ENCODE measurements at regions not wholly inside any gene's neighbourhood (a gene's known extent, or its start where the extent isn't known, plus 50 kb on each side); places are given as distances from the start of the nearest gene placed in this dataset.

GRCh38 chr3:44104043-44104442, 137.6 kb upstream of the TOPAZ1 start:
- DNase-seq: no peak

- DNase-seq: peak; percentile 6
These were observed 136.9 kb upstream of the TOPAZ1 start for GRCh38 chr3:44104668-44105321.

GRCh38 chr3:44105571-44105970, 136.1 kb upstream of the TOPAZ1 start:
- DNase-seq: no peak

- DNase-seq: no peak
These were observed 134.9 kb upstream of the TOPAZ1 start for GRCh38 chr3:44106756-44107155.

- DNase-seq: no peak
These were observed 133.2 kb upstream of the TOPAZ1 start for GRCh38 chr3:44108481-44108880.

GRCh38 chr3:44109771-44110361, 131.8 kb upstream of the TOPAZ1 start:
- DNase-seq: peak; percentile 5

GRCh38 chr3:44110648-44111047, 131.0 kb upstream of the TOPAZ1 start:
- no peak for DNase-seq

- DNase-seq: no peak
These were observed 130.2 kb upstream of the TOPAZ1 start for GRCh38 chr3:44111482-44111881.

GRCh38 chr3:44114142-44114541, 127.5 kb upstream of the TOPAZ1 start:
- peak; percentile 46 for DNase-seq

- DNase-seq: no peak
These were observed 124.4 kb upstream of the TOPAZ1 start for GRCh38 chr3:44117239-44117638.

GRCh38 chr3:44117736-44118135, 124.0 kb upstream of the TOPAZ1 start:
- DNase-seq: no peak

- no peak for DNase-seq
These were observed 120.7 kb upstream of the TOPAZ1 start for GRCh38 chr3:44120721-44121582.

GRCh38 chr3:44125246-44125645, 116.4 kb upstream of the TOPAZ1 start:
- DNase-seq: no peak

GRCh38 chr3:44125882-44126281, 115.8 kb upstream of the TOPAZ1 start:
- DNase-seq: no peak

- no peak for DNase-seq
These were observed 113.5 kb upstream of the TOPAZ1 start for GRCh38 chr3:44128057-44128775.

- no peak for DNase-seq
These were observed 111.4 kb upstream of the TOPAZ1 start for GRCh38 chr3:44130249-44130648.

- DNase-seq: no peak
These were observed 109.6 kb upstream of the TOPAZ1 start for GRCh38 chr3:44132061-44132460.

- no peak for DNase-seq
These were observed 109.1 kb upstream of the TOPAZ1 start for GRCh38 chr3:44132593-44132992.

- DNase-seq: no peak
These were observed 105.3 kb upstream of the TOPAZ1 start for GRCh38 chr3:44136421-44136820.

GRCh38 chr3:44146073-44146472, 95.6 kb upstream of the TOPAZ1 start:
- DNase-seq: no peak

- no peak for DNase-seq
These were observed 81.9 kb upstream of the TOPAZ1 start for GRCh38 chr3:44159696-44160300.

GRCh38 chr3:44160818-44161217, 80.9 kb upstream of the TOPAZ1 start:
- no peak for DNase-seq

GRCh38 chr3:44171891-44172290, 69.8 kb upstream of the TOPAZ1 start:
- no peak for DNase-seq
